ENCODE measurements at regions not wholly inside any gene's neighbourhood (a gene's known extent, or its start where the extent isn't known, plus 50 kb on each side); places are given as distances from the start of the nearest gene placed in this dataset.

DNA sequence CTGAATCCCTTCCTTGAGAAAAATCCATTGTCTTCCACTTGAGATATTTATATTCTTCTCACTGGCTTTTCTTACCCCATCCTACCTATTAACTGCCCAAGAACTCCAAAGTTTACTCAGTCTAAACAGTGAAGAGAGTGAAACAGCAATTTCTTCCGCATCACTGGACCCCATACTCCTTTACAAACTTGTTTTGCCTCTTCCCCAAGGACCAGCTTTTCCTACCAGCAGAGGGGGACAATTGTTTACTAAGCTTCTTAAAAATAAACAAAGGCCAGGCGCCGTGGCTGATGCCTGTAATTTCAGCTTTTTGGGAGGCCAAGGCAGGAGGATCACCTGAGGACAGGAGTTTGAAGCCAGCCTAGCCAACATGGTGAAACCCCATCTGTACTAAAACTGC lies 52.0 kb downstream of the LRATD1 start:
- TF ChIP-seq OSR1 (CRISPR knock-in tag; IDR thresholded peaks at IDR 0.05) (no peak), ZFP30 (CRISPR knock-in tag; IDR thresholded peaks at IDR 0.05) (no peak), CSDC2 (CRISPR knock-in tag; IDR thresholded peaks at IDR 0.05) (no peak), ZFP3 (CRISPR knock-in tag; IDR thresholded peaks at IDR 0.05) (no peak), ZC3H10 (CRISPR knock-in tag; IDR thresholded peaks at IDR 0.05) (no peak), PPARA (CRISPR knock-in tag; IDR thresholded peaks at IDR 0.05; ENCODE audit: borderline replicate concordance) (no peak), ZNF70 (CRISPR knock-in tag; IDR thresholded peaks at IDR 0.05) (no peak), ARNTL (CRISPR knock-in tag; IDR thresholded peaks at IDR 0.05; ENCODE audit: borderline replicate concordance, low read depth) (no peak), ZNF8 (CRISPR knock-in tag; IDR thresholded peaks at IDR 0.05) (no peak), SNAI2 (CRISPR knock-in tag; IDR thresholded peaks at IDR 0.05) (no peak), GLIS3 (CRISPR knock-in tag; IDR thresholded peaks at IDR 0.05) (no peak), ISL1 (CRISPR knock-in tag; IDR thresholded peaks at IDR 0.05) (no peak), ZNF565 (CRISPR knock-in tag; conservative IDR thresholded peaks at IDR 0.05; ENCODE audit: low read depth) (no peak), TOX (CRISPR knock-in tag; IDR thresholded peaks at IDR 0.05; ENCODE audit: borderline replicate concordance) (no peak)
- TF ChIP-seq, protein P1, sequence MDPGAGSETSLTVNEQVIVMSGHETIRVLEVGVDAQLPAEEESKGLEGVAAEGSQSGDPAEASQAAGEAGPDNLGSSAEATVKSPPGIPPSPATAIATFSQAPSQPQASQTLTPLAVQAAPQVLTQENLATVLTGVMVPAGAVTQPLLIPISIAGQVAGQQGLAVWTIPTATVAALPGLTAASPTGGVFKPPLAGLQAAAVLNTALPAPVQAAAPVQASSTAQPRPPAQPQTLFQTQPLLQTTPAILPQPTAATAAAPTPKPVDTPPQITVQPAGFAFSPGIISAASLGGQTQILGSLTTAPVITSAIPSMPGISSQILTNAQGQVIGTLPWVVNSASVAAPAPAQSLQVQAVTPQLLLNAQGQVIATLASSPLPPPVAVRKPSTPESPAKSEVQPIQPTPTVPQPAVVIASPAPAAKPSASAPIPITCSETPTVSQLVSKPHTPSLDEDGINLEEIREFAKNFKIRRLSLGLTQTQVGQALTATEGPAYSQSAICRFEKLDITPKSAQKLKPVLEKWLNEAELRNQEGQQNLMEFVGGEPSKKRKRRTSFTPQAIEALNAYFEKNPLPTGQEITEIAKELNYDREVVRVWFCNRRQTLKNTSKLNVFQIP (CRISPR knock-in tag; IDR thresholded peaks at IDR 0.05; ENCODE audit: borderline replicate concordance, low read depth), result no peak
- TF ChIP-seq, protein P2, sequence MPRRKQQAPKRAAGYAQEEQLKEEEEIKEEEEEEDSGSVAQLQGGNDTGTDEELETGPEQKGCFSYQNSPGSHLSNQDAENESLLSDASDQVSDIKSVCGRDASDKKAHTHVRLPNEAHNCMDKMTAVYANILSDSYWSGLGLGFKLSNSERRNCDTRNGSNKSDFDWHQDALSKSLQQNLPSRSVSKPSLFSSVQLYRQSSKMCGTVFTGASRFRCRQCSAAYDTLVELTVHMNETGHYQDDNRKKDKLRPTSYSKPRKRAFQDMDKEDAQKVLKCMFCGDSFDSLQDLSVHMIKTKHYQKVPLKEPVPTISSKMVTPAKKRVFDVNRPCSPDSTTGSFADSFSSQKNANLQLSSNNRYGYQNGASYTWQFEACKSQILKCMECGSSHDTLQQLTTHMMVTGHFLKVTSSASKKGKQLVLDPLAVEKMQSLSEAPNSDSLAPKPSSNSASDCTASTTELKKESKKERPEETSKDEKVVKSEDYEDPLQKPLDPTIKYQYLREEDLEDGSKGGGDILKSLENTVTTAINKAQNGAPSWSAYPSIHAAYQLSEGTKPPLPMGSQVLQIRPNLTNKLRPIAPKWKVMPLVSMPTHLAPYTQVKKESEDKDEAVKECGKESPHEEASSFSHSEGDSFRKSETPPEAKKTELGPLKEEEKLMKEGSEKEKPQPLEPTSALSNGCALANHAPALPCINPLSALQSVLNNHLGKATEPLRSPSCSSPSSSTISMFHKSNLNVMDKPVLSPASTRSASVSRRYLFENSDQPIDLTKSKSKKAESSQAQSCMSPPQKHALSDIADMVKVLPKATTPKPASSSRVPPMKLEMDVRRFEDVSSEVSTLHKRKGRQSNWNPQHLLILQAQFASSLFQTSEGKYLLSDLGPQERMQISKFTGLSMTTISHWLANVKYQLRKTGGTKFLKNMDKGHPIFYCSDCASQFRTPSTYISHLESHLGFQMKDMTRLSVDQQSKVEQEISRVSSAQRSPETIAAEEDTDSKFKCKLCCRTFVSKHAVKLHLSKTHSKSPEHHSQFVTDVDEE (CRISPR knock-in tag; IDR thresholded peaks at IDR 0.05), result no peak
- TF ChIP-seq, protein P3, sequence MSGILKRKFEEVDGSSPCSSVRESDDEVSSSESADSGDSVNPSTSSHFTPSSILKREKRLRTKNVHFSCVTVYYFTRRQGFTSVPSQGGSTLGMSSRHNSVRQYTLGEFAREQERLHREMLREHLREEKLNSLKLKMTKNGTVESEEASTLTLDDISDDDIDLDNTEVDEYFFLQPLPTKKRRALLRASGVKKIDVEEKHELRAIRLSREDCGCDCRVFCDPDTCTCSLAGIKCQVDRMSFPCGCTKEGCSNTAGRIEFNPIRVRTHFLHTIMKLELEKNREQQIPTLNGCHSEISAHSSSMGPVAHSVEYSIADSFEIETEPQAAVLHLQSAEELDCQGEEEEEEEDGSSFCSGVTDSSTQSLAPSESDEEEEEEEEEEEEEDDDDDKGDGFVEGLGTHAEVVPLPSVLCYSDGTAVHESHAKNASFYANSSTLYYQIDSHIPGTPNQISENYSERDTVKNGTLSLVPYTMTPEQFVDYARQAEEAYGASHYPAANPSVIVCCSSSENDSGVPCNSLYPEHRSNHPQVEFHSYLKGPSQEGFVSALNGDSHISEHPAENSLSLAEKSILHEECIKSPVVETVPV (CRISPR knock-in tag; IDR thresholded peaks at IDR 0.05), result no peak
- TF ChIP-seq, protein P4, sequence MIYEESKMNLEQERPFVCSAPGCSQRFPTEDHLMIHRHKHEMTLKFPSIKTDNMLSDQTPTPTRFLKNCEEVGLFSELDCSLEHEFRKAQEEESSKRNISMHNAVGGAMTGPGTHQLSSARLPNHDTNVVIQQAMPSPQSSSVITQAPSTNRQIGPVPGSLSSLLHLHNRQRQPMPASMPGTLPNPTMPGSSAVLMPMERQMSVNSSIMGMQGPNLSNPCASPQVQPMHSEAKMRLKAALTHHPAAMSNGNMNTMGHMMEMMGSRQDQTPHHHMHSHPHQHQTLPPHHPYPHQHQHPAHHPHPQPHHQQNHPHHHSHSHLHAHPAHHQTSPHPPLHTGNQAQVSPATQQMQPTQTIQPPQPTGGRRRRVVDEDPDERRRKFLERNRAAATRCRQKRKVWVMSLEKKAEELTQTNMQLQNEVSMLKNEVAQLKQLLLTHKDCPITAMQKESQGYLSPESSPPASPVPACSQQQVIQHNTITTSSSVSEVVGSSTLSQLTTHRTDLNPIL (CRISPR knock-in tag; IDR thresholded peaks at IDR 0.05; ENCODE audit: low read depth), result no peak
- ATAC-seq, result no peak

DNA sequence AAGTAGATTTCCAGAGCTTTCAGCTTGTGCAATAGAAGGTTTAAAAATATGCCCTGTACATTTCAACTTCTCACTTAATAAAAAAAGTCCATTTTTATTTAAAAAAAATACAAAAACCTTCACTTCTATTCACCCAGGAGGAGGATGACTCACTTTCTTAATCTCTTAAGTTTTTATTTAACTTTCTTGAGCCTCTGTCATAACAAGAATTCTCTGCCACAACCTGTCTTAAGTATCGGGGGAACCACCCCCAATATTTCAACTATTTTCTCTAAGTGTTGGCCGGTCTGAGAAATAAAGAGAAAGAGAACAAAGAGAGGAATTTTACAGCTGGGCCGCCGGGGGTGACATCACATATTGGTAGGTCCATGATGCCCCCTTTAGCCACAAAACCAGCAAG lies 58.4 kb downstream of the LRATD1 start:
- ATAC-seq, result no peak
- no peak for TF ChIP-seq TOX (CRISPR knock-in tag; IDR thresholded peaks at IDR 0.05; ENCODE audit: borderline replicate concordance)
- no peak for TF ChIP-seq RARB (CRISPR knock-in tag; IDR thresholded peaks at IDR 0.05)
- no peak for TF ChIP-seq OSR1 (CRISPR knock-in tag; IDR thresholded peaks at IDR 0.05)
- no peak for TF ChIP-seq ESRRG (CRISPR knock-in tag; IDR thresholded peaks at IDR 0.05)

DNA sequence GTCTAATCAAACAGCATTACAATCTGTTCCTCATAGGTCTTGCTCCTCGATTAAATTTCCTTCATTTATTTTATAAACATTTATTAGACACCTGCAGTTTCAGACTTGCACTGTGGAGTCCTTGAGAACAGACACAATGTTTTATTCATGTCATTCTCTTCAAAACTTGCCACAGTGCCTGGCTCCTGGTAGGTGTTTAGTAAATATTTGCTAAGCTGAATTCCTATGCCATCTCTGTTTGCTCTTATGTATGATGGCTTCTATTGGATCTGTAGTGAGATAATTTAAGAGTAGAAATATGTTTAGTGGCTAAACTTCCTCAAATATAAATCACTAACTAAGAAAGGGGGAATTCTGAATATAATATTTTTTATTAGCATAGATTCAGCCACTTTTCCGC lies 61.4 kb downstream of the LRATD1 start:
- no peak for ATAC-seq
- no peak for TF ChIP-seq OSR1 (CRISPR knock-in tag; IDR thresholded peaks at IDR 0.05)

DNA sequence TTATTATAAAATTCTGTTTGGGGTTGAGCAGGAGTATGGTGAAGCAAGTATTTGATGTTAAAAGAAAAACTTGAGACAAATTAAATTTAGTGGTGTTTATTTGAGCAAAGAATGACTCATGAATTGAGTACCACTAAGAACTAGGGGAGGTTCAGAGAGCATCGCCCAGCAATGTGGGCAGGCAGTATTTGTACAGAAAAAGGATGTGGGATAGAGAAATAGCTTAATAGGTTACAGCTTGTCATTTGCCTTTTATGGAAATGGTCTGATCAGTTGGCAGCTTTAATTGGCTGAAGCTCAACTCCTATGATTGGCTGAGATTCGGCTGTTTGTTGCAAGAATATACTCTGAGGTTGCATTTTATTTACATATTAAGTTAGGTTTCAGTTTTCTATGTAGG lies 68.2 kb downstream of the LRATD1 start:
- ATAC-seq, result no peak

More for the DNA sequence above, 68.2 kb downstream of the LRATD1 start:
- TF ChIP-seq TCF4 (CRISPR knock-in tag; IDR thresholded peaks at IDR 0.05; ENCODE audit: borderline replicate concordance), result no peak
- no peak for TF ChIP-seq ZFP3 (CRISPR knock-in tag; IDR thresholded peaks at IDR 0.05)
- TF ChIP-seq, protein P5, sequence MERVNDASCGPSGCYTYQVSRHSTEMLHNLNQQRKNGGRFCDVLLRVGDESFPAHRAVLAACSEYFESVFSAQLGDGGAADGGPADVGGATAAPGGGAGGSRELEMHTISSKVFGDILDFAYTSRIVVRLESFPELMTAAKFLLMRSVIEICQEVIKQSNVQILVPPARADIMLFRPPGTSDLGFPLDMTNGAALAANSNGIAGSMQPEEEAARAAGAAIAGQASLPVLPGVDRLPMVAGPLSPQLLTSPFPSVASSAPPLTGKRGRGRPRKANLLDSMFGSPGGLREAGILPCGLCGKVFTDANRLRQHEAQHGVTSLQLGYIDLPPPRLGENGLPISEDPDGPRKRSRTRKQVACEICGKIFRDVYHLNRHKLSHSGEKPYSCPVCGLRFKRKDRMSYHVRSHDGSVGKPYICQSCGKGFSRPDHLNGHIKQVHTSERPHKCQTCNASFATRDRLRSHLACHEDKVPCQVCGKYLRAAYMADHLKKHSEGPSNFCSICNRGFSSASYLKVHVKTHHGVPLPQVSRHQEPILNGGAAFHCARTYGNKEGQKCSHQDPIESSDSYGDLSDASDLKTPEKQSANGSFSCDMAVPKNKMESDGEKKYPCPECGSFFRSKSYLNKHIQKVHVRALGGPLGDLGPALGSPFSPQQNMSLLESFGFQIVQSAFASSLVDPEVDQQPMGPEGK (CRISPR knock-in tag; IDR thresholded peaks at IDR 0.05; ENCODE audit: borderline replicate concordance), result no peak
- TF ChIP-seq ZNF70 (CRISPR knock-in tag; IDR thresholded peaks at IDR 0.05), result no peak
- no peak for TF ChIP-seq ISL1 (CRISPR knock-in tag; IDR thresholded peaks at IDR 0.05)
